Chondrocyte (in vitro differentiated cells): ENCODE measurements at regions not wholly inside any gene's neighbourhood (a gene's known extent, or its start where the extent isn't known, plus 50 kb on each side); places are given as distances from the start of the nearest gene placed in this dataset.

Source experiments
- DNase-seq: peaks from one replicate; pipeline ENCODE4 v3.0.0; 2021; ENCODE audit warnings: mixed read lengths, low spot score
- H3K27ac Mint-ChIP-seq: one replicate; pipeline ENCODE4 v1.8.0; 2021; ENCODE audit warnings: mild to moderate bottlenecking, moderate library complexity, mixed read lengths; ENCODE audit not compliant: unreplicated experiment
- H3K27me3 Mint-ChIP-seq: 2 replicates; pipeline ENCODE4 v1.8.0; 2021; ENCODE audit warnings: low read depth, mixed read lengths
- H3K36me3 Mint-ChIP-seq: 2 replicates; pipeline ENCODE4 v1.8.0; 2021; ENCODE audit warnings: low read depth, mixed read lengths
- H3K4me1 Mint-ChIP-seq: 2 replicates; pipeline ENCODE4 v1.8.0; 2021; ENCODE audit warnings: low read depth, mild to moderate bottlenecking, mixed read lengths
- H3K4me3 Mint-ChIP-seq: one replicate; pipeline ENCODE4 v1.8.0; 2021; ENCODE audit warnings: mild to moderate bottlenecking, moderate library complexity, mixed read lengths; ENCODE audit not compliant: unreplicated experiment
- H3K9me3 Mint-ChIP-seq: 2 replicates; pipeline ENCODE4 v1.8.0; 2021; ENCODE audit warnings: low read depth, mixed read lengths
- CTCF ChIP-seq: fragments of 200-600 bp; sonication (generic); IDR thresholded peaks from 2 replicates; pipeline ENCODE4 v1.5.0; 2021; ENCODE audit warnings: antibody characterized with exemption, mild to moderate bottlenecking, moderate library complexity

DNA sequence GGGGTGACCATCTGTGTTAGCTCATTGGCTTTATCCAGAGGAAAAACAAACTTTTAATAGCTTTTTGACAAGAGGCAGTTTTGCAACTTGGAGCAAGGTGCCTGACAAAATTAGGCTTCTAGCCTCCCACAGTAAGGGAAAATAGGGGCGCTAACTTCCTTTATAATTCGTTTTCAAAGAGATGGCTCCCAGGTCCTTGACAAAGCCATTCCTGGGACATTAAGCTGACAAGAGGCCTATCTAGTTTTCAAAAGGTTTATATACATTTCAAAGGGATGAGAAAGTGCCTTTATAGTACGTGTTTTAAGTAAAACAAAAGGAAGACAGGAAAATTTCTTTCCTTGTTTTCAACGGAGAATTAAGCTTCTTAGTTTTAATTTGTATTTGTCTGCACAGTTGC is 159.4 kb upstream of the GCFC2 start:
- Mint-ChIP-seq H3K4me1 (no peaks in the 10 kb centered on the region), H3K36me3 (no peaks in the 10 kb centered on the region), H3K9me3 (no peaks in the 10 kb centered on the region), H3K27me3 (peaks cover 15% of the 10 kb centered on the region), H3K4me3 (no peak overlapping the region), H3K27ac (no peak overlapping the region)
- TF ChIP-seq CTCF, result no peak
- DNase-seq, result no peak

GRCh38 chr2:75865702-75866101 is 155.0 kb upstream of the GCFC2 start:
- H3K27me3 Mint-ChIP-seq, result peaks cover 25% of the 10 kb centered on the region
- no peak for DNase-seq
- no peaks in the 10 kb centered on the region for H3K4me1 Mint-ChIP-seq
- H3K36me3 Mint-ChIP-seq, result no peaks in the 10 kb centered on the region
- TF ChIP-seq CTCF, result no peak
- H3K27ac Mint-ChIP-seq, result no peak overlapping the region
- no peaks in the 10 kb centered on the region for H3K9me3 Mint-ChIP-seq
- no peak overlapping the region for H3K4me3 Mint-ChIP-seq

DNA sequence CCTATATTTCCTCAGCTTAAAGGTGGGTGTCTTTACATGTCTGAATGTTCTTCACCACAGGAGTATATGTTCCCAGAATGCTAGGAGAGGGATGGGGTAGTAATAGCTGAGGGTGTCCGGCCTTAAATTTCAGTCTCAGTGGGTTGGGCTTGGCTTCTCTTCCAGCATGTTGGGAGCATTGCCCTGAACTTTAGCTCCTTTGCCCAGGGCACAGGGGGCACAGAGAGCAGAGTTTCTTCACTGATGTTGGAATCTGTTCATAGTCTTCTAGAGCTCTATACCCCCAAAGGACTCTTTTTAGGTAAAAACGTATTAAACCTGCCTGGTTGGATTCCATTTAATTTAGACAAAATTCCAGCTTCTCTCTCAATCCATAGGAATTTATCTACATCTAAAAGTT is 154.4 kb upstream of the GCFC2 start:
- Mint-ChIP-seq H3K9me3 (no peaks in the 10 kb centered on the region), H3K4me1 (no peaks in the 10 kb centered on the region), H3K4me3 (no peak overlapping the region), H3K27ac (no peak overlapping the region), H3K36me3 (no peaks in the 10 kb centered on the region), H3K27me3 (peaks cover 24% of the 10 kb centered on the region)
- TF ChIP-seq CTCF, result no peak
- no peak for DNase-seq

DNA sequence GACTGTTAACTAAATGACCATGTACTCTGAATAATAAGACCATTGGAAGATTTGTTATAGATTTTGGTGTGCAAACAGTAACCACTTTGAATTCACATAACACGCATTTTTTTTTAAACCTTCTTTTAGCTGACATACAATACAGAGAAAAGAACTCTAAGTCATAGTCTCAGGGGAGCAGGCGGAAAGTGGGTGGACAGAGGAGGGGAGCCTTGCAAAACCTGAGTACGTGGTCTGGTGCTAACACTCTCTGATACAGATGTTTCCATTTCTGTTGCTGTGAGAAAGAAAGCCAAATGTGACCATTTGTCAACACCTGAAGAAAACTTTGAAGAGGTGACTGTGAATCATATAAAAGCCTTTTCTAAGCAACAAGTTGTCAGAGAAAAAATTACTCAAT is 151.8 kb upstream of the GCFC2 start:
- Mint-ChIP-seq H3K27me3 (peaks cover 26% of the 10 kb centered on the region), H3K9me3 (no peaks in the 10 kb centered on the region), H3K36me3 (no peaks in the 10 kb centered on the region), H3K4me1 (no peaks in the 10 kb centered on the region), H3K27ac (no peak overlapping the region), H3K4me3 (no peak overlapping the region)
- TF ChIP-seq CTCF, result no peak
- DNase-seq, result no peak

GRCh38 chr2:75853436-75853835 is 142.7 kb upstream of the GCFC2 start:
- TF ChIP-seq CTCF, result no peak
- no peaks in the 10 kb centered on the region for H3K36me3 Mint-ChIP-seq
- H3K9me3 Mint-ChIP-seq, result no peaks in the 10 kb centered on the region
- H3K4me1 Mint-ChIP-seq, result no peaks in the 10 kb centered on the region
- H3K27me3 Mint-ChIP-seq, result peaks cover 11% of the 10 kb centered on the region
- no peak overlapping the region for H3K27ac Mint-ChIP-seq
- DNase-seq, result no peak
- H3K4me3 Mint-ChIP-seq, result no peak overlapping the region
